Astrocyte (in vitro differentiated cells and primary cell): ENCODE measurements at regions not wholly inside any gene's neighbourhood (a gene's known extent, or its start where the extent isn't known, plus 50 kb on each side); places are given as distances from the start of the nearest gene placed in this dataset.

Source experiments
- EZH2 ChIP-seq: IDR thresholded peaks from 2 replicates; pipeline ENCODE4 v1.6.1; 2012; ENCODE audit warnings: mild to moderate bottlenecking, low read length, inconsistent platforms; ENCODE audit not compliant: insufficient read depth
- TF ChIP-seq, protein P1 (sequence below): IDR thresholded peaks from 2 replicates; pipeline ENCODE4 v1.5.1; 2011; ENCODE audit warnings: low read depth, mild to moderate bottlenecking, inconsistent platforms, low read length, moderate library complexity; ENCODE audit not compliant: insufficient read depth

DNA sequence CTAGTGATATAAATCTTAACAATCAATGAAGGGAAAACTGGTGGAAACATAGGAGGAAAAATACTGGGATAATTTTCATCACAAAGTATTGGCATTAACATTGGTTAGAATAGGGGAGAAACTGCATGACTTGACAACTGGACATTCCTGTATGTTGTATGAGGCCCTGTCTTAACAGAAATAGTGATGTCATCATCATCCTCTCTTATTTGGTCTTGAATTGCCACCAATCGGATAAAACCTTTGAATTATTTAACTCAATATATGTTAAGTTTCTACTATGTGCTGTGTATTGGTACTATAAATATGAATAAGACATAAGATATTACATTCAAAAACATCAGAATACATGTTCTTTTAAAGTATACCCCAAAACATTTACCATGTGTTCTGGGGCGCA is 130.1 kb upstream of the CCDC54 start:
- TF ChIP-seq, protein P1, sequence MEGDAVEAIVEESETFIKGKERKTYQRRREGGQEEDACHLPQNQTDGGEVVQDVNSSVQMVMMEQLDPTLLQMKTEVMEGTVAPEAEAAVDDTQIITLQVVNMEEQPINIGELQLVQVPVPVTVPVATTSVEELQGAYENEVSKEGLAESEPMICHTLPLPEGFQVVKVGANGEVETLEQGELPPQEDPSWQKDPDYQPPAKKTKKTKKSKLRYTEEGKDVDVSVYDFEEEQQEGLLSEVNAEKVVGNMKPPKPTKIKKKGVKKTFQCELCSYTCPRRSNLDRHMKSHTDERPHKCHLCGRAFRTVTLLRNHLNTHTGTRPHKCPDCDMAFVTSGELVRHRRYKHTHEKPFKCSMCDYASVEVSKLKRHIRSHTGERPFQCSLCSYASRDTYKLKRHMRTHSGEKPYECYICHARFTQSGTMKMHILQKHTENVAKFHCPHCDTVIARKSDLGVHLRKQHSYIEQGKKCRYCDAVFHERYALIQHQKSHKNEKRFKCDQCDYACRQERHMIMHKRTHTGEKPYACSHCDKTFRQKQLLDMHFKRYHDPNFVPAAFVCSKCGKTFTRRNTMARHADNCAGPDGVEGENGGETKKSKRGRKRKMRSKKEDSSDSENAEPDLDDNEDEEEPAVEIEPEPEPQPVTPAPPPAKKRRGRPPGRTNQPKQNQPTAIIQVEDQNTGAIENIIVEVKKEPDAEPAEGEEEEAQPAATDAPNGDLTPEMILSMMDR: no peak
- TF ChIP-seq EZH2: no peak
